ENCODE measurements at regions not wholly inside any gene's neighbourhood (a gene's known extent, or its start where the extent isn't known, plus 50 kb on each side); places are given as distances from the start of the nearest gene placed in this dataset.

GRCh38 chr20:40319741-40320516 lies 369.1 kb downstream of the MAFB start:
- DNase-seq: no peak
- POLR2A ChIA-PET (ENCODE audit: unreplicated experiment): interaction anchor here (0.7 kb wide), 1 partner anchor 33 kb away, joined by 6 read pairs; no protein-coding TSS in a partner anchor
- intact Hi-C loops (cut with micrococcal nuclease; ENCODE audit: unreplicated experiment): no loop called here
- no peak overlapping the region for H2AFZ ChIP-seq
- H3K9me3 ChIP-seq (ENCODE audit: insufficient read depth, low read depth): no peaks in the 10 kb centered on the region
- no peak overlapping the region for H3K27ac ChIP-seq
- no peaks in the 10 kb centered on the region for H3F3A ChIP-seq (ENCODE audit: insufficient read depth, low read depth)
- TF ChIP-seq, protein P1, sequence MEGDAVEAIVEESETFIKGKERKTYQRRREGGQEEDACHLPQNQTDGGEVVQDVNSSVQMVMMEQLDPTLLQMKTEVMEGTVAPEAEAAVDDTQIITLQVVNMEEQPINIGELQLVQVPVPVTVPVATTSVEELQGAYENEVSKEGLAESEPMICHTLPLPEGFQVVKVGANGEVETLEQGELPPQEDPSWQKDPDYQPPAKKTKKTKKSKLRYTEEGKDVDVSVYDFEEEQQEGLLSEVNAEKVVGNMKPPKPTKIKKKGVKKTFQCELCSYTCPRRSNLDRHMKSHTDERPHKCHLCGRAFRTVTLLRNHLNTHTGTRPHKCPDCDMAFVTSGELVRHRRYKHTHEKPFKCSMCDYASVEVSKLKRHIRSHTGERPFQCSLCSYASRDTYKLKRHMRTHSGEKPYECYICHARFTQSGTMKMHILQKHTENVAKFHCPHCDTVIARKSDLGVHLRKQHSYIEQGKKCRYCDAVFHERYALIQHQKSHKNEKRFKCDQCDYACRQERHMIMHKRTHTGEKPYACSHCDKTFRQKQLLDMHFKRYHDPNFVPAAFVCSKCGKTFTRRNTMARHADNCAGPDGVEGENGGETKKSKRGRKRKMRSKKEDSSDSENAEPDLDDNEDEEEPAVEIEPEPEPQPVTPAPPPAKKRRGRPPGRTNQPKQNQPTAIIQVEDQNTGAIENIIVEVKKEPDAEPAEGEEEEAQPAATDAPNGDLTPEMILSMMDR (conservative IDR thresholded peaks at IDR 0.05): no peak
- no peak for TF ChIP-seq EZH2 (IDR thresholded peaks at IDR 0.05; ENCODE audit: low read depth)
- H3K36me3 ChIP-seq (ENCODE audit: low read depth): no peaks in the 10 kb centered on the region
- H3K4me2 ChIP-seq: no peak overlapping the region
- no TSS peak for BruUV-seq (replicated peaks)
- H4K20me1 ChIP-seq (ENCODE audit: insufficient read depth): no peaks in the 10 kb centered on the region
- CTCF ChIA-PET: no interaction called here
- peaks cover 11% of the 10 kb centered on the region; the same call in 1 of the 2 replicates for H3K4me1 ChIP-seq (replicated peaks; ENCODE audit: insufficient read depth)
- H3K27me3 ChIP-seq (ENCODE audit: insufficient read depth, low read depth): no peaks in the 10 kb centered on the region
- H3K79me2 ChIP-seq (ENCODE audit: low read depth): no peaks in the 10 kb centered on the region
- H3K9me2 ChIP-seq (ENCODE audit: insufficient read depth): no peaks in the 10 kb centered on the region
- no peak overlapping the region for H3K4me3 ChIP-seq

DNA sequence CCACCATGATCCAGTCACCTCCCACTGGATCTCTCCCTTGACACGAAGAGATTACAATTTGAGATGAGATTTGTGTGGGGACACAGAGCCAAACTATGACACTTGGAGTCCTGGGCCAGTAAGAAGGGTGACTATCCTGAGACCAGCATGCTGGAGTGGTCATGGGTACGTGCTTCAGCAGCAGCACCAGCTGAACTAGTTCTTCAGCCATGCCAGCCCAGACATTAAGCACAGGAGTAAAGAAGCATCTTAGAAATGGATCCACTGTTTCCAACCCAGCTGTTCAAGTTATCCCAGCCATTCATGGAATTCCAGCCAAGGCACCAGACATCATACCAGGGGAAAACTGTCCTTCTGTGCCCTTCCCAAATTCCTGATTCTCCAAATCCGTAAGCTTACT lies 370.0 kb downstream of the MAFB start:
- intact Hi-C loops (cut with micrococcal nuclease; ENCODE audit: unreplicated experiment): no loop called here
- TF ChIP-seq EZH2 (IDR thresholded peaks at IDR 0.05; ENCODE audit: low read depth): no peak
- TF ChIP-seq, protein P1 (conservative IDR thresholded peaks at IDR 0.05): no peak
- no peaks in the 10 kb centered on the region for H3K9me3 ChIP-seq (ENCODE audit: insufficient read depth, low read depth)
- H3K4me2 ChIP-seq: no peak overlapping the region
- no peak overlapping the region for H3K27ac ChIP-seq
- no peak for DNase-seq
- no peaks in the 10 kb centered on the region for H3K79me2 ChIP-seq (ENCODE audit: low read depth)
- no peaks in the 10 kb centered on the region for H3K27me3 ChIP-seq (ENCODE audit: insufficient read depth, low read depth)
- H3K4me3 ChIP-seq: no peak overlapping the region
- H4K20me1 ChIP-seq (ENCODE audit: insufficient read depth): no peaks in the 10 kb centered on the region
- H3K4me1 ChIP-seq (replicated peaks; ENCODE audit: insufficient read depth): peaks cover 11% of the 10 kb centered on the region; the same call in 1 of the 2 replicates
- POLR2A ChIA-PET (ENCODE audit: unreplicated experiment): no interaction called here
- no peaks in the 10 kb centered on the region for H3F3A ChIP-seq (ENCODE audit: insufficient read depth, low read depth)
- H2AFZ ChIP-seq: no peak overlapping the region
- H3K9me2 ChIP-seq (ENCODE audit: insufficient read depth): no peaks in the 10 kb centered on the region
- no TSS peak for BruUV-seq (replicated peaks)
- no peaks in the 10 kb centered on the region for H3K36me3 ChIP-seq (ENCODE audit: low read depth)
- CTCF ChIA-PET: no interaction called here

- Histone ChIP-seq H4K20me1 (ENCODE audit: insufficient read depth) (no peaks in the 10 kb centered on the region), H3K9me2 (ENCODE audit: insufficient read depth) (no peaks in the 10 kb centered on the region), H3K4me1 (replicated peaks; ENCODE audit: insufficient read depth) (peaks cover 11% of the 10 kb centered on the region; the same call in 1 of the 2 replicates), H3K27ac (peak overlapping the region; percentile 45), H3K27me3 (ENCODE audit: insufficient read depth, low read depth) (no peaks in the 10 kb centered on the region), H3K4me3 (no peak overlapping the region), H3K79me2 (ENCODE audit: low read depth) (no peaks in the 10 kb centered on the region), H2AFZ (no peak overlapping the region), H3K4me2 (peak overlapping the region; percentile 52), H3K9me3 (ENCODE audit: insufficient read depth, low read depth) (no peaks in the 10 kb centered on the region), H3K36me3 (ENCODE audit: low read depth) (no peaks in the 10 kb centered on the region), H3F3A (ENCODE audit: insufficient read depth, low read depth) (no peaks in the 10 kb centered on the region)
- ChIA-PET POLR2A (ENCODE audit: unreplicated experiment) (no interaction called here), CTCF (no interaction called here)
- DNase-seq: peak in 1 of 2 experiments; percentile 61
- intact Hi-C loops (cut with micrococcal nuclease; ENCODE audit: unreplicated experiment): no loop called here
- TF ChIP-seq, protein P1 (conservative IDR thresholded peaks at IDR 0.05): no peak
- no TSS peak for BruUV-seq (replicated peaks)
Observed at GRCh38 chr20:40317156-40317790, 371.8 kb downstream of the MAFB start.
